ENCODE measurements at regions not wholly inside any gene's neighbourhood (a gene's known extent, or its start where the extent isn't known, plus 50 kb on each side); places are given as distances from the start of the nearest gene placed in this dataset.

- DNase-seq (ENCODE audit: low read depth, low spot score) (no peak), ATAC-seq (no peak)
- H3K27me3 ChIP-seq (ENCODE audit: control insufficient read depth, insufficient read depth, low read length) = no peaks in the 10 kb centered on the region
- no peak for TF ChIP-seq POLR2AphosphoS5 (IDR thresholded peaks at IDR 0.05; ENCODE audit: low read depth, low read length)
- no peak for TF ChIP-seq SIN3A (IDR thresholded peaks at IDR 0.05; ENCODE audit: borderline replicate concordance, insufficient read depth, low read depth, low read length)
- TF ChIP-seq, protein P1, sequence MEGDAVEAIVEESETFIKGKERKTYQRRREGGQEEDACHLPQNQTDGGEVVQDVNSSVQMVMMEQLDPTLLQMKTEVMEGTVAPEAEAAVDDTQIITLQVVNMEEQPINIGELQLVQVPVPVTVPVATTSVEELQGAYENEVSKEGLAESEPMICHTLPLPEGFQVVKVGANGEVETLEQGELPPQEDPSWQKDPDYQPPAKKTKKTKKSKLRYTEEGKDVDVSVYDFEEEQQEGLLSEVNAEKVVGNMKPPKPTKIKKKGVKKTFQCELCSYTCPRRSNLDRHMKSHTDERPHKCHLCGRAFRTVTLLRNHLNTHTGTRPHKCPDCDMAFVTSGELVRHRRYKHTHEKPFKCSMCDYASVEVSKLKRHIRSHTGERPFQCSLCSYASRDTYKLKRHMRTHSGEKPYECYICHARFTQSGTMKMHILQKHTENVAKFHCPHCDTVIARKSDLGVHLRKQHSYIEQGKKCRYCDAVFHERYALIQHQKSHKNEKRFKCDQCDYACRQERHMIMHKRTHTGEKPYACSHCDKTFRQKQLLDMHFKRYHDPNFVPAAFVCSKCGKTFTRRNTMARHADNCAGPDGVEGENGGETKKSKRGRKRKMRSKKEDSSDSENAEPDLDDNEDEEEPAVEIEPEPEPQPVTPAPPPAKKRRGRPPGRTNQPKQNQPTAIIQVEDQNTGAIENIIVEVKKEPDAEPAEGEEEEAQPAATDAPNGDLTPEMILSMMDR (IDR thresholded peaks at IDR 0.05) = no peak
- no peak overlapping the region for H3K27ac ChIP-seq (ENCODE audit: low read length)
- H3K4me3 ChIP-seq (ENCODE audit: low read depth in 2 of 2, low read length in 2 of 2) = no peak overlapping the region
- CTCF ChIA-PET = no interaction called here
- no peaks in the 10 kb centered on the region for H3K4me1 ChIP-seq (ENCODE audit: control insufficient read depth, insufficient read depth, low read length)
- BruUV-seq (replicated peaks) = no TSS peak
- in situ Hi-C loops (cut with HindIII; ENCODE audit: low pct_unique_long_range_greater_than_20kb, low sequenced_read_pairs) (no loop called here), intact Hi-C loops (cut with micrococcal nuclease; ENCODE audit: unreplicated experiment) (no loop called here)
- no peaks in the 10 kb centered on the region for H3K36me3 ChIP-seq (ENCODE audit: control insufficient read depth, insufficient read depth, low read length)
- no peaks in the 10 kb centered on the region for H3K9me3 ChIP-seq (ENCODE audit: control insufficient read depth, insufficient read depth, low read depth, low read length)
- POLR2A ChIA-PET = no interaction called here
Observed at GRCh38 chr18:29523371-29523770, 1346.4 kb upstream of the CDH2 start.

DNA sequence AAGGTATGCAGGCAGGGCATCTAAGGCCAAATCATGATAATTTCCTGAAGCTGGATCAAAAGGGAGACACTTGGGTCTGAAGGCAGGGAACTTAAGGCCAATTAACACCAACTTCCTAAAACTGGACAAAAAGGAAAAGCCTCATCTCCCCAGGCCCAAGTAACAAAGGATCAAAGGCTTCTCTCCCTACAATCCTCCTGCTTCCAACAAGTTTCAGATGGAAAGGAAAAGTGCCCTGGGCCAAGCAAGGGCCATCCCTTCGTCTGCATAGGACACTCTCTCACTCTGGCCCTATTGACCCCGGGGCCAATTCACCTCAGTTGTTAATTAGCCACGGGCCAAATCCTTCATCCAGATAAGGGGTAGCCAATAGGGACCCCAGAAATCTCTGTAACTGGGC lies 1335.8 kb upstream of the CDH2 start:
- Histone ChIP-seq H3K36me3 (ENCODE audit: control insufficient read depth, insufficient read depth, low read length) (no peaks in the 10 kb centered on the region), H3K27me3 (ENCODE audit: control insufficient read depth, insufficient read depth, low read length) (no peaks in the 10 kb centered on the region), H3K9me3 (ENCODE audit: control insufficient read depth, insufficient read depth, low read depth, low read length) (no peaks in the 10 kb centered on the region), H3K4me3 (ENCODE audit: low read depth in 2 of 2, low read length in 2 of 2) (no peak overlapping the region), H3K27ac (ENCODE audit: low read length) (no peak overlapping the region), H3K4me1 (ENCODE audit: control insufficient read depth, insufficient read depth, low read length) (no peaks in the 10 kb centered on the region)
- ATAC-seq = no peak
- intact Hi-C loops (cut with micrococcal nuclease; ENCODE audit: unreplicated experiment) (no loop called here), in situ Hi-C loops (cut with HindIII; ENCODE audit: low pct_unique_long_range_greater_than_20kb, low sequenced_read_pairs) (no loop called here)
- POLR2A ChIA-PET = no interaction called here
- DNase-seq (ENCODE audit: low read depth, low spot score) = no peak
- BruUV-seq (replicated peaks) = no TSS peak
- CTCF ChIA-PET = no interaction called here
- TF ChIP-seq, protein P2, sequence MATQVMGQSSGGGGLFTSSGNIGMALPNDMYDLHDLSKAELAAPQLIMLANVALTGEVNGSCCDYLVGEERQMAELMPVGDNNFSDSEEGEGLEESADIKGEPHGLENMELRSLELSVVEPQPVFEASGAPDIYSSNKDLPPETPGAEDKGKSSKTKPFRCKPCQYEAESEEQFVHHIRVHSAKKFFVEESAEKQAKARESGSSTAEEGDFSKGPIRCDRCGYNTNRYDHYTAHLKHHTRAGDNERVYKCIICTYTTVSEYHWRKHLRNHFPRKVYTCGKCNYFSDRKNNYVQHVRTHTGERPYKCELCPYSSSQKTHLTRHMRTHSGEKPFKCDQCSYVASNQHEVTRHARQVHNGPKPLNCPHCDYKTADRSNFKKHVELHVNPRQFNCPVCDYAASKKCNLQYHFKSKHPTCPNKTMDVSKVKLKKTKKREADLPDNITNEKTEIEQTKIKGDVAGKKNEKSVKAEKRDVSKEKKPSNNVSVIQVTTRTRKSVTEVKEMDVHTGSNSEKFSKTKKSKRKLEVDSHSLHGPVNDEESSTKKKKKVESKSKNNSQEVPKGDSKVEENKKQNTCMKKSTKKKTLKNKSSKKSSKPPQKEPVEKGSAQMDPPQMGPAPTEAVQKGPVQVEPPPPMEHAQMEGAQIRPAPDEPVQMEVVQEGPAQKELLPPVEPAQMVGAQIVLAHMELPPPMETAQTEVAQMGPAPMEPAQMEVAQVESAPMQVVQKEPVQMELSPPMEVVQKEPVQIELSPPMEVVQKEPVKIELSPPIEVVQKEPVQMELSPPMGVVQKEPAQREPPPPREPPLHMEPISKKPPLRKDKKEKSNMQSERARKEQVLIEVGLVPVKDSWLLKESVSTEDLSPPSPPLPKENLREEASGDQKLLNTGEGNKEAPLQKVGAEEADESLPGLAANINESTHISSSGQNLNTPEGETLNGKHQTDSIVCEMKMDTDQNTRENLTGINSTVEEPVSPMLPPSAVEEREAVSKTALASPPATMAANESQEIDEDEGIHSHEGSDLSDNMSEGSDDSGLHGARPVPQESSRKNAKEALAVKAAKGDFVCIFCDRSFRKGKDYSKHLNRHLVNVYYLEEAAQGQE (IDR thresholded peaks at IDR 0.05; ENCODE audit: insufficient read depth in 1 of 2, low read depth in 2 of 2, low read length in 1 of 2) = no peak
- no peak for TF ChIP-seq POLR2AphosphoS5 (IDR thresholded peaks at IDR 0.05; ENCODE audit: low read depth, low read length)
- TF ChIP-seq, protein P1 (IDR thresholded peaks at IDR 0.05) = no peak
- no peak for TF ChIP-seq TCF7L2 (IDR thresholded peaks at IDR 0.05; ENCODE audit: low read depth, low read length)
- TF ChIP-seq SIN3A (IDR thresholded peaks at IDR 0.05; ENCODE audit: borderline replicate concordance, insufficient read depth, low read depth, low read length) = no peak

DNA sequence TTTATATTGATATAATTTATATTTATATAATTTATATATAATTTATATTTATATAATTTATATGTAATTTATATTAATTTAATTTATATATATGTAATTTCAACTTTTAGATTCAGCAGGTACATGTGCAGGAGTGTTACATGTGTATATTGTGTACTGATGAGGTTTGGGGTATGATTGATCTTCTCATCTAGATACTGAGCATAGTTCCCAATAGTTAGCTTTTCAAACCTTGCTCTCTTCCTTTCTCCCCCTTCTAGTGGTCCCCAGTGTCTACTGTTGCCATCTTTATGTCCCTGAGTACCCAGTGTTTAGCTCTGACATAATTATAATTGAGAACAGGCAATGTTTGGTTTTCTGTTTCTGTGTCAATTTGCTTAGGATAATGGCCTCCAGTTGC lies 1335.3 kb upstream of the CDH2 start:
- Histone ChIP-seq H3K4me3 (ENCODE audit: low read depth in 2 of 2, low read length in 2 of 2) (no peak overlapping the region), H3K9me3 (ENCODE audit: control insufficient read depth, insufficient read depth, low read depth, low read length) (no peaks in the 10 kb centered on the region), H3K27me3 (ENCODE audit: control insufficient read depth, insufficient read depth, low read length) (no peaks in the 10 kb centered on the region), H3K36me3 (ENCODE audit: control insufficient read depth, insufficient read depth, low read length) (no peaks in the 10 kb centered on the region), H3K4me1 (ENCODE audit: control insufficient read depth, insufficient read depth, low read length) (no peaks in the 10 kb centered on the region), H3K27ac (ENCODE audit: low read length) (no peak overlapping the region)
- ATAC-seq (no peak), DNase-seq (ENCODE audit: low read depth, low spot score) (no peak)
- CTCF ChIA-PET = no interaction called here
- TF ChIP-seq, protein P1 (IDR thresholded peaks at IDR 0.05) = no peak
- TF ChIP-seq POLR2AphosphoS5 (IDR thresholded peaks at IDR 0.05; ENCODE audit: low read depth, low read length) (no peak), TCF7L2 (IDR thresholded peaks at IDR 0.05; ENCODE audit: low read depth, low read length) (no peak), SIN3A (IDR thresholded peaks at IDR 0.05; ENCODE audit: borderline replicate concordance, insufficient read depth, low read depth, low read length) (no peak)
- TF ChIP-seq, protein P2 (IDR thresholded peaks at IDR 0.05; ENCODE audit: insufficient read depth in 1 of 2, low read depth in 2 of 2, low read length in 1 of 2) = no peak
- in situ Hi-C loops (cut with HindIII; ENCODE audit: low pct_unique_long_range_greater_than_20kb, low sequenced_read_pairs) = no loop called here
- intact Hi-C loops (cut with micrococcal nuclease; ENCODE audit: unreplicated experiment) = no loop called here
- POLR2A ChIA-PET = no interaction called here
- no TSS peak for BruUV-seq (replicated peaks)

Data from Panc1 (cell line).